Raji (cell line): ENCODE measurements at regions not wholly inside any gene's neighbourhood (a gene's known extent, or its start where the extent isn't known, plus 50 kb on each side); places are given as distances from the start of the nearest gene placed in this dataset.

Experiments used
- POLR2A ChIP-seq: IDR thresholded peaks from 2 replicates; pipeline ENCODE4 v1.6.1; 2011; ENCODE audit warnings: low read depth, low read length, control low read depth; ENCODE audit not compliant: insufficient read depth

GRCh38 chr14:106812788-106813476 lies 1286.5 kb downstream of the TMEM121 start:
- no peak for TF ChIP-seq POLR2A

- TF ChIP-seq POLR2A = no peak
Measured at GRCh38 chr14:106813477-106813823, 1287.1 kb downstream of the TMEM121 start.

GRCh38 chr14:106820119-106820518 lies 1293.7 kb downstream of the TMEM121 start:
- no peak for TF ChIP-seq POLR2A

- peak; percentile 55; the same call in 1 of the 2 replicates for TF ChIP-seq POLR2A
Measured at GRCh38 chr14:106821119-106821518, 1294.7 kb downstream of the TMEM121 start.

GRCh38 chr14:106822905-106823304 lies 1296.5 kb downstream of the TMEM121 start:
- TF ChIP-seq POLR2A = peak; percentile 26; the same call in 1 of the 2 replicates

- no peak for TF ChIP-seq POLR2A
Measured at GRCh38 chr14:106823552-106823951, 1297.2 kb downstream of the TMEM121 start.

- peak; percentile 29; the same call in 1 of the 2 replicates for TF ChIP-seq POLR2A
Measured at GRCh38 chr14:106826833-106827369, 1300.5 kb downstream of the TMEM121 start.

GRCh38 chr14:106831322-106831720 lies 1304.9 kb downstream of the TMEM121 start:
- no peak for TF ChIP-seq POLR2A

- no peak for TF ChIP-seq POLR2A
Measured at GRCh38 chr14:106837870-106838269, 1311.5 kb downstream of the TMEM121 start.

GRCh38 chr14:106838991-106839769 lies 1312.8 kb downstream of the TMEM121 start:
- no peak for TF ChIP-seq POLR2A

GRCh38 chr14:106840258-106840657 lies 1313.9 kb downstream of the TMEM121 start:
- TF ChIP-seq POLR2A = no peak

- no peak for TF ChIP-seq POLR2A
Measured at GRCh38 chr14:106840991-106841390, 1314.6 kb downstream of the TMEM121 start.

- TF ChIP-seq POLR2A = 0 out of 2 replicates have a peak, but pooled peaks have one; percentile 22
Measured at GRCh38 chr14:106841701-106842100, 1315.3 kb downstream of the TMEM121 start.

GRCh38 chr14:106842687-106843086 lies 1316.3 kb downstream of the TMEM121 start:
- no peak for TF ChIP-seq POLR2A

- TF ChIP-seq POLR2A = peak; percentile 20; the same call in 1 of the 2 replicates
Measured at GRCh38 chr14:106843386-106843785, 1317.0 kb downstream of the TMEM121 start.

GRCh38 chr14:106843951-106844483 lies 1317.6 kb downstream of the TMEM121 start:
- no peak; the same call in 1 of the 2 replicates for TF ChIP-seq POLR2A

- TF ChIP-seq POLR2A = peak; percentile 63
Measured at GRCh38 chr14:106844608-106845285, 1318.4 kb downstream of the TMEM121 start.
